Mucosa of descending colon (tissue), 3 donors: ENCODE measurements at regions not wholly inside any gene's neighbourhood (a gene's known extent, or its start where the extent isn't known, plus 50 kb on each side); places are given as distances from the start of the nearest gene placed in this dataset.
"Not testable (repeated sequence)": the region's sequence is repeated elsewhere in the genome, so short reads cannot be mapped to it uniquely, and the experiment has no call there.

ENCODE experiments used
- ATAC-seq: fragments of 200-7000 bp; cut with Tn5 transposase; one replicate; pipeline ENCODE4 v1.9.1; 2020; ENCODE audit warnings: mild to moderate bottlenecking, moderate library complexity
- DNase-seq, 3 donors: peaks; one replicate each; pipeline ENCODE4 v3.0.0-alpha.2; 2020
- H3K36me3 ChIP-seq: fragments of 200-600 bp; one replicate; pipeline ENCODE4 v1.8.0; 2021; ENCODE audit warnings: low read depth, mild to moderate bottlenecking
- H3K4me1 ChIP-seq: fragments of 200-600 bp; one replicate; pipeline ENCODE4 v1.8.0; 2021; ENCODE audit warnings: low read depth, mild to moderate bottlenecking
- H3K4me3 ChIP-seq: fragments of 200-600 bp; one replicate; pipeline ENCODE4 v1.8.0; 2021; ENCODE audit warnings: mild to moderate bottlenecking
- H3K9me3 ChIP-seq: fragments of 200-600 bp; one replicate; pipeline ENCODE4 v1.8.0; 2021; ENCODE audit warnings: mild to moderate bottlenecking
- CTCF ChIP-seq: fragments of 200-600 bp; IDR thresholded peaks from one replicate; pipeline ENCODE4 v1.8.0; 2022; ENCODE audit warnings: antibody characterized with exemption, mild to moderate bottlenecking
- intact Hi-C, 2 donors: fragments of 100-400 bp; cut with DNase I in 1 of 2; cut with micrococcal nuclease in 1 of 2; formaldehyde crosslinking; loops; one replicate each; pipeline versions ENCODE4 v1.11.0 to v1.11.1; 2022; cut with DNase I, micrococcal nuclease
- donor health status: DM: no; HTN: no; CAD: no; lungs with moderate emphysema.
- donor health status: DM: no; HTN: no; CAD: no.
- donor health status: DM: no; HTN: yes; CAD: no.

DNA sequence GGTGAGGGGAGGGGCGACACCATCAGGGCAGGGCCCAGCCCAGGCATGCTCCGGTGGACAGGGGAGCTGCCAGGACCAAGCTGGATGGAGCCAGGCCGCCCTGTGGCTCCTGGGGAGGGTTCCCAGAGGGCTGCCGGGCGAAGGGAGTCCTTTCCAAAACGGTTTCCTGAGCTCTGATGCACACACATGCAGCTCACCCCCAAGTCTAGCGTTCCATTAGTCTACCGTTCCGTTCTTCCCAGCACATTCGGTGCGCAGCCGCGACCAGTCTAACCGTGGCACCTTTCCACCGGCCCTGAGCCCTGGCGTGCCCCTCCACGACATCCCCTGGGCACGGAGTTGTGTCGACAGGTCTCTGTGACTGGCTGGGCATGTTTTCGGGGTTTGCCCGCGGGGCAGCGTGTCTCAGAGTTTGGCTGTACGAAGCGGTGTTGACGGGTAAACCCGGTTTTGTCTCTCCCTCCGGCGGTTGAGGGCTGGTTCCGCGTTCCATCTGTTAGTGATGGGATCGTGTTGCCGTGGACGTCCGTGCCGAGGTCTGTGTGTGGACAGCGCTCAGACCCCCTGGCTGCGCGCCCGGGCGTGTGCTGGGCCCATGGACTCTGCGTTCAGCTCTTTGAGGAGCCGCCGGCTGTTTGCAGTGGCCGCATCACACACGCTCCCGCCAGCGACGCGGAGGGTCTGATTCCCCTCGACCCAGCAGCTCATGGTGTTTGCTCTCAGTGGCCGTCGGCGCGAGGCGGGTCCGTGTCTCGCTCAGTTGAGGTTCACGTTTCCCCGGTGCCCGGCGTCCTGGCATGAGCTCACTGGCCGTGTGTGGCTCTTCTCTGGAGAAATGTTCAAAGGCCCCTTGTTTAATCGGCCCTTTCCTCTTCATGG is 121.2 kb downstream of the IGLL1 start:
- intact Hi-C loops, result no loop called here
- no peak for ATAC-seq
- Histone ChIP-seq H3K4me1 (no peaks in the 10 kb centered on the region), H3K36me3 (no peaks in the 10 kb centered on the region), H3K4me3 (no peak overlapping the region), H3K9me3 (no peaks in the 10 kb centered on the region)
- no peak for TF ChIP-seq CTCF
- no peak for DNase-seq

DNA sequence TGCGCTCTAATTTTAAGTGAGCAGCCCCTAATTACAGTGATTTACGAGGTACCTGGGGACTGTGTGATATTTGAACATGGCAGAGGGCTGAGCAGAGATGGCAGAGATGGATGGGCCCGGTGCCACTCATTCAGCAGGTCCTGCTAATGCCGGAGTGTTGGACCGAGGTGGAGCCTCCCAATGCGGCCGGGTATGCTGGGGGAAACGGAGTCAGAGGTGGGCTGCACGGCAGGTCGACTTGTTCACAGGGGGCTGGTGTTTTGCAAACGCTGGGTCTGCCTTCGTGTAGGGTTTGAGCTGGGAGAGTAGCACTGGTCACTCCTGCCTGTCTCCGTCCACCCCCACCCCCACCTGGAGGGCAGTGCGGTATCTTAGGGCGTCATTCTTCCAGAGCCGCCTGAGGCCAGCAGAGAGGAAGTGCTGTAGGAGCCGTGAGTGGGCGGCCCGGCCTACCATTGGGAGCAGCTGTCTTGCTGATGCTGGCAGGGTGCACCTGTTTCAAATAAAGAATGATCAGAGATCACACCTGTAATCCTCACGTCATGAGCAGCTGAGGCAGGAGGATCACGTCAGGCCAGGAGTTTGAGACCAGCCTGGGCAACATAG is 122.6 kb downstream of the IGLL1 start:
- TF ChIP-seq CTCF, result no peak
- intact Hi-C loops, result no loop called here
- DNase-seq, result no peak

DNA sequence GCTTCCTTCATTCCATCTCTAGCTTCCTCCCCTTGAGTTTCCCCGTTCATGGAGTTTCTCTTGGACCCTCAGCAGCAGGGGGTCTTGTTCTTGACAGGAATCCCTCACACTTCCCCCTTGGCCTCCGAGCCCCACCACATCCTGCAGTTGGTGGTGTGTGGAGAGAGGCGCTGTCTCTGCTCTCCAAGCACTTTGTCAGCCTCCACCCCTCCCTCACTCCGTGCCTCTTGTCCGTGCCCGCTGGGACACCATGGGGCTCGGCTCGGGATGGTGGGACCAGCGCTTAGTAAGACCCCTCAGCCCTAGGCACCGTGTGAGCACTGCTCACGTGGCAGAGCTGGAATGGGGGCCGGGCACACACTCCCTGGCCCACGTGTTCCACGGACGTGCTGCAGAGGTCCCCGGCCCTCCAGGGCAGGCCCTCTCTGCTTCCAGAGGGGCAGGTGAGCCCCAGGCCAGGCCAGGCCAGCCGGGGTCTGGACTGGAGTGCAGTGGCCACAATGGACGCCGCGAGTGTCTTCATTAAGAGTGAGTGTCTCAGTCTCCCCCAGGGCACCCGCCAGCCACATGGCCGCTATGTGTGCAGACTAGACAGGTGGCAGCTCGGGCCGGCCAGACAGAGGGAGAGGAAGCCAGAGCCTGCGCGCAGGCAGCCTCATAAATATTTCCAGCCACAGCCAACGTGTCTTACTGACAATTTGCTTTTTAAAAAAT is 123.3 kb downstream of the IGLL1 start:
- H3K4me3 ChIP-seq, ATAC-seq, intact Hi-C loops, H3K4me1 ChIP-seq, H3K36me3 ChIP-seq, H3K9me3 ChIP-seq, DNase-seq: not testable (repeated sequence)

More for the DNA sequence above, 122.6 kb downstream of the IGLL1 start:
- no peaks in the 10 kb centered on the region for H3K9me3 ChIP-seq
- no peak for ATAC-seq
- no peaks in the 10 kb centered on the region for H3K4me1 ChIP-seq
- no peak overlapping the region for H3K4me3 ChIP-seq
- H3K36me3 ChIP-seq, result no peaks in the 10 kb centered on the region

DNA sequence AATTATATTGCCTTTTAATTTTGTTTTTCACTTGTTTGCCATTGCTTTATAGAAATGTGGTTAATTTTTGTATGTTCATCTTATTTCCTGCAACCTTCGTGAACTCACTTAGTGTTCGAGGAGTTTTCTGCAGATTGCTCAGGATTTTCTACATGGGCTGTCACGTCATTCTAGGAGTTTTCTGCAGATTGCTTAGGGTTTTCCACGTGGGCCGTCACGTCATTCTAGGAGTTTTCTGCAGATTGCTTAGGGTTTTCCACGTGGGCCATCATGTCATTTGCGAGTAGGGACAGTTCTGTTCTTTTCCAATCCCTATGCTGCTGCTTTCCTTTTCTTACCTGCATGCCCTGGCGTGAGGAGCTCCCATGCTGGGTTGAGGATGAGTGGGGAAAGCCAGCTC is 125.7 kb downstream of the IGLL1 start:
- ATAC-seq, H3K4me1 ChIP-seq, intact Hi-C loops, DNase-seq, H3K9me3 ChIP-seq, H3K4me3 ChIP-seq, H3K36me3 ChIP-seq: not testable (repeated sequence)

DNA sequence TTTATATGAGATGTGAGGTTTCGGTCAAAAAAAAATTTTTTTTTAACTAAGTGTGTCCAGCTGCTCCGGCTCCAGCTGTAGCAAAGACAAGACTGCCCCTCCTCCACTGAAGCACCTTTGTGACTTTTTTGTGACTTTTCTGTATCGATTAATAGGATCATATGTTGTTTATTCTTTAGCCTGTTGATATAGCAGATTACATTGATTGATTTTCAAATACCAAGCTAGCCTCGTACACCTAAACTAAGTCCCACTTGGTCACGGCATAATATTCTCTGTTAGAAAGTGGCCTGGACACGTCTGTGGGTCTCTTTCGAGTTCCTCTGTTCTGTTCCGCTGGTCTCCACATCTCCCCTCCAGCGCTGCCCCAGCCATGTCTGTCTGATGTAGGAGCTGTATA is 126.8 kb downstream of the IGLL1 start:
- H3K4me3 ChIP-seq, result no peak overlapping the region
- ATAC-seq (no peak), DNase-seq (no peak)
- H3K4me1 ChIP-seq, result no peaks in the 10 kb centered on the region
- intact Hi-C loops, result no loop called here
- no peaks in the 10 kb centered on the region for H3K9me3 ChIP-seq
- TF ChIP-seq CTCF, result no peak
- H3K36me3 ChIP-seq, result no peaks in the 10 kb centered on the region

- DNase-seq (no peak), ATAC-seq (no peak)
- H3K9me3 ChIP-seq, result no peaks in the 10 kb centered on the region
- H3K36me3 ChIP-seq, result no peaks in the 10 kb centered on the region
- no peak for TF ChIP-seq CTCF
- intact Hi-C loops, result no loop called here
- H3K4me1 ChIP-seq, result no peaks in the 10 kb centered on the region
- H3K4me3 ChIP-seq, result no peak overlapping the region
Measured at GRCh38 chr22:23452231-23453010, 127.7 kb downstream of the IGLL1 start.

- H3K4me3 ChIP-seq, ATAC-seq, H3K36me3 ChIP-seq, H3K4me1 ChIP-seq, intact Hi-C loops, H3K9me3 ChIP-seq, DNase-seq: not testable (repeated sequence)
Measured at GRCh38 chr22:23451452-23452230, 128.4 kb downstream of the IGLL1 start.

GRCh38 chr22:23450821-23451220 is 129.3 kb downstream of the IGLL1 start:
- intact Hi-C loops, H3K4me3 ChIP-seq, DNase-seq, ATAC-seq, H3K9me3 ChIP-seq, H3K36me3 ChIP-seq, H3K4me1 ChIP-seq: not testable (repeated sequence)
